HepG2 (cell line): ENCODE measurements at regions not wholly inside any gene's neighbourhood (a gene's known extent, or its start where the extent isn't known, plus 50 kb on each side); places are given as distances from the start of the nearest gene placed in this dataset.

Source experiments
- ATAC-seq: fragments of 200-7000 bp; cut with Tn5 transposase; 3 replicates; pipeline ENCODE4 v1.9.1; 2020; ENCODE audit warnings: mild to moderate bottlenecking, moderate library complexity
- BruUV-seq: library from RNA; stranded (reverse); fragments of 400-500 nt; replicated peaks from 2 replicates; lab custom pipeline; 2021; lab: Mats Ljungman, UMichigan
- CTCF ChIA-PET: fragments of 300-600 bp; formaldehyde crosslinking; extraction: SDS; loops from one replicate; lab custom pipeline; 2021; ENCODE audit warnings: low total read pairs, inconsistent platforms, low intra/inter-chr PET ratio; lab: Yijun Ruan, JAX
- POLR2A ChIA-PET: fragments of 350-600 bp; sonication (Branson Sonifier 250); formaldehyde crosslinking; loops from one replicate; lab custom pipeline; 2020; ENCODE audit warnings: antibody characterized with exemption, inconsistent platforms; lab: Yijun Ruan, JAX
- DNase-seq: peaks from one replicate; pipeline ENCODE4 v3.0.0-alpha.2; 2015; ENCODE audit warnings: low spot score
- FAIRE-seq: peaks from 3 replicates; lab custom pipeline; 2011; peaks lifted over from hg19 to GRCh38; lab: Jason Lieb, UNC
- H2AFZ ChIP-seq: one replicate; pipeline ENCODE4 v1.6.1; 2011; ENCODE audit warnings: low read length, inconsistent platforms
- H3K27ac ChIP-seq: fragments of 300-600 bp; 3 replicates; pipeline ENCODE4 v1.8.0; 2011; ENCODE audit warnings: mixed run types, mild to moderate bottlenecking, mixed read lengths, low read length, inconsistent platforms; ENCODE audit not compliant: insufficient read depth; ENCODE audit errors: extremely low read length
- H3K27me3 ChIP-seq, 2 experiments: fragments of 200-600 bp in 1 of 2; 2 replicates in 1 of 2; 3 replicates in 1 of 2; pipeline versions ENCODE4 v1.6.0 to v1.8.0; 2011; ENCODE audit warnings: low read length in 2 of 2, mild to moderate bottlenecking in 2 of 2, moderate library complexity in 2 of 2, inconsistent platforms in 1 of 2; ENCODE audit not compliant: insufficient read depth in 2 of 2, control insufficient read depth in 1 of 2
- H3K36me3 ChIP-seq, 2 experiments: fragments of 200-600 bp in 1 of 2; replicated peaks in 1 of 2; 2 replicates in 1 of 2; 3 replicates in 1 of 2; pipeline versions ENCODE4 v1.5.1 to v1.8.0; 2011; ENCODE audit warnings: low read length in 2 of 2, inconsistent platforms in 1 of 2; ENCODE audit not compliant: insufficient read depth in 2 of 2, control insufficient read depth in 1 of 2
- H3K4me1 ChIP-seq: 2 replicates; pipeline ENCODE4 v1.5.1; 2012; ENCODE audit warnings: low read length, inconsistent platforms; ENCODE audit not compliant: insufficient read depth
- H3K4me2 ChIP-seq: 2 replicates; pipeline ENCODE4 v1.6.0; 2011; ENCODE audit warnings: low read depth, low read length, inconsistent platforms
- H3K4me3 ChIP-seq, 3 experiments: fragments of 200-600 bp in 1 of 3; sonication (generic), shearing (Covaris generic) in 1 of 3; replicated peaks in 1 of 3; 2 replicates each; pipeline ENCODE4 v1.5.1; 2011 to 2016; ENCODE audit warnings: low read length in 3 of 3, inconsistent platforms in 2 of 3, low read depth in 2 of 3, mild to moderate bottlenecking in 2 of 3, control low read depth in 1 of 3, mixed read lengths in 1 of 3; ENCODE audit not compliant: insufficient read depth in 1 of 3
- H3K79me2 ChIP-seq: one replicate; pipeline ENCODE4 v1.6.1; 2011; ENCODE audit warnings: low read length, inconsistent platforms; ENCODE audit not compliant: insufficient read depth
- H3K9ac ChIP-seq: 2 replicates; pipeline ENCODE4 v1.6.0; 2011; ENCODE audit warnings: mild to moderate bottlenecking, low read depth, low read length, inconsistent platforms; ENCODE audit not compliant: insufficient read depth
- H3K9me3 ChIP-seq: 2 replicates; pipeline ENCODE4 v1.5.1; 2012; ENCODE audit warnings: mild to moderate bottlenecking, low read length
- H4K20me1 ChIP-seq: 2 replicates; pipeline ENCODE4 v1.6.0; 2011; ENCODE audit warnings: inconsistent platforms, mild to moderate bottlenecking, low read length, moderate library complexity; ENCODE audit not compliant: insufficient read depth
- MEIS2 ChIP-seq: sonication (generic); formaldehyde crosslinking; IDR thresholded peaks from 2 replicates; pipeline ENCODE4 v1.9.0; 2021; ENCODE audit warnings: mild to moderate bottlenecking, missing genetic modification reagents
- TCF7 ChIP-seq: sonication (generic); IDR thresholded peaks from 2 replicates; pipeline ENCODE4 v1.6.1; 2016; ENCODE audit warnings: antibody characterized with exemption, low read depth
- ZBTB34 ChIP-seq: sonication (generic); formaldehyde crosslinking; IDR thresholded peaks from 2 replicates; pipeline ENCODE4 v1.8.0; 2022; ENCODE audit warnings: mild to moderate bottlenecking, missing genetic modification reagents
- ZFP37 ChIP-seq: sonication (generic); formaldehyde crosslinking; IDR thresholded peaks from 2 replicates; pipeline ENCODE4 v1.4.0; 2020; ENCODE audit warnings: missing genetic modification reagents, borderline replicate concordance
- WGBS: methylation state at CpG from one replicate; pipeline ENCODE4 v1.1.6; 2017; ENCODE audit warnings: low lambda C conversion rate; 5-methylcytosine and 5-hydroxymethylcytosine counted together
- in situ Hi-C: cut with HindIII; loops from 2 replicates; pipeline ENCODE4 v1.10.0; 2017; ENCODE audit warnings: low pct_unique_long_range_greater_than_20kb; ENCODE audit not compliant: extremely low pct_ligation_motif_present
- intact Hi-C: fragments of 100-400 bp; cut with micrococcal nuclease; formaldehyde crosslinking; loops from one replicate; pipeline ENCODE4 v1.10.0; 2022; ENCODE audit not compliant: unreplicated experiment
- TF ChIP-seq, protein P1 (sequence below), 2 experiments: IDR thresholded peaks; 2 replicates each; pipeline ENCODE4 v1.6.1; 2011 to 2012; ENCODE audit warnings: low read length in 2 of 2, borderline replicate concordance in 1 of 2, low read depth in 1 of 2, mild to moderate bottlenecking in 1 of 2, moderate library complexity in 1 of 2

DNA sequence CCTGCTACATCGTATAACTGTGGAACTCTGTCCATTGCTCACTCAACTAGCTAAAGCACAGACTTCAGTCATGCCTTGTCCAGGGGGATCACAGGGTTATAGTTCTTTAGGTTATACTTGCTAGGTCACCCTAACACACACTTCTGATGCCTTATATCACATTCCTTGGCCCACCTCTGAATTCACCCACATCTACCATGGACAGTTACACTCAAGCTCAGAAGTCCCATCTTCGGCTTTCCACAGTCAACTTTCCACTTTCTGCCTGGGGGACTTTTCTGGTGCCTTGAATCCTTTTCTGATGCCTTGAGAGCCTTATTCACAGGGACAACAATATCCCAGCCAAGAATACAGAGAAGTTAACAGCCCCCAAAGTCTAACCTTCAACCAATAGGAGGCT, 129.2 kb upstream of the MAOA start:
- Histone ChIP-seq H3K79me2 (no peaks in the 10 kb centered on the region), H3K9me3 (no peaks in the 10 kb centered on the region), H3K27ac (no peak overlapping the region), H3K4me1 (no peaks in the 10 kb centered on the region), H4K20me1 (no peaks in the 10 kb centered on the region), H3K27me3 (no peaks in the 10 kb centered on the region), H3K9ac (no peak overlapping the region), H3K36me3 (no peaks in the 10 kb centered on the region), H3K4me3 (no peak overlapping the region), H3K4me2 (no peak overlapping the region), H2AFZ (no peak overlapping the region)
- intact Hi-C loops (no loop called here), in situ Hi-C loops (loop anchor here (25.0 kb wide), 1 partner anchor 165 kb away; no protein-coding TSS in a partner anchor)
- TF ChIP-seq, protein P1, sequence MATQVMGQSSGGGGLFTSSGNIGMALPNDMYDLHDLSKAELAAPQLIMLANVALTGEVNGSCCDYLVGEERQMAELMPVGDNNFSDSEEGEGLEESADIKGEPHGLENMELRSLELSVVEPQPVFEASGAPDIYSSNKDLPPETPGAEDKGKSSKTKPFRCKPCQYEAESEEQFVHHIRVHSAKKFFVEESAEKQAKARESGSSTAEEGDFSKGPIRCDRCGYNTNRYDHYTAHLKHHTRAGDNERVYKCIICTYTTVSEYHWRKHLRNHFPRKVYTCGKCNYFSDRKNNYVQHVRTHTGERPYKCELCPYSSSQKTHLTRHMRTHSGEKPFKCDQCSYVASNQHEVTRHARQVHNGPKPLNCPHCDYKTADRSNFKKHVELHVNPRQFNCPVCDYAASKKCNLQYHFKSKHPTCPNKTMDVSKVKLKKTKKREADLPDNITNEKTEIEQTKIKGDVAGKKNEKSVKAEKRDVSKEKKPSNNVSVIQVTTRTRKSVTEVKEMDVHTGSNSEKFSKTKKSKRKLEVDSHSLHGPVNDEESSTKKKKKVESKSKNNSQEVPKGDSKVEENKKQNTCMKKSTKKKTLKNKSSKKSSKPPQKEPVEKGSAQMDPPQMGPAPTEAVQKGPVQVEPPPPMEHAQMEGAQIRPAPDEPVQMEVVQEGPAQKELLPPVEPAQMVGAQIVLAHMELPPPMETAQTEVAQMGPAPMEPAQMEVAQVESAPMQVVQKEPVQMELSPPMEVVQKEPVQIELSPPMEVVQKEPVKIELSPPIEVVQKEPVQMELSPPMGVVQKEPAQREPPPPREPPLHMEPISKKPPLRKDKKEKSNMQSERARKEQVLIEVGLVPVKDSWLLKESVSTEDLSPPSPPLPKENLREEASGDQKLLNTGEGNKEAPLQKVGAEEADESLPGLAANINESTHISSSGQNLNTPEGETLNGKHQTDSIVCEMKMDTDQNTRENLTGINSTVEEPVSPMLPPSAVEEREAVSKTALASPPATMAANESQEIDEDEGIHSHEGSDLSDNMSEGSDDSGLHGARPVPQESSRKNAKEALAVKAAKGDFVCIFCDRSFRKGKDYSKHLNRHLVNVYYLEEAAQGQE (IDR thresholded peaks at IDR 0.05; ENCODE audit: borderline replicate concordance in 1 of 2, low read depth in 1 of 2, low read length in 2 of 2): peak in 1 of 2 experiments; percentile 61; a peak in 1 of 4 replicates
- TF ChIP-seq ZBTB34 (CRISPR knock-in tag) (no peak), MEIS2 (CRISPR knock-in tag) (no peak), ZFP37 (CRISPR knock-in tag) (no peak), TCF7 (no peak)
- FAIRE-seq: no peak
- 0% methylated on average over 1 of the region's 2 CpGs for WGBS
- ChIA-PET CTCF (no interaction called here), POLR2A (no interaction called here)
- no peak for ATAC-seq
- DNase-seq: no peak
- BruUV-seq: no TSS peak
